Progenitor cell of endocrine pancreas (in vitro differentiated cells): ENCODE measurements at regions not wholly inside any gene's neighbourhood (a gene's known extent, or its start where the extent isn't known, plus 50 kb on each side); places are given as distances from the start of the nearest gene placed in this dataset.
"Not testable (repeated sequence)": the region's sequence is repeated elsewhere in the genome, so short reads cannot be mapped to it uniquely, and the experiment has no call there.

ENCODE experiments used
- DNase-seq: peaks from one replicate; pipeline ENCODE4 v3.0.0; 2021; ENCODE audit warnings: low spot score; ENCODE audit not compliant: unreplicated experiment
- H3K27ac Mint-ChIP-seq: 2 replicates; pipeline ENCODE4 v1.8.0; 2021; ENCODE audit warnings: mild to moderate bottlenecking, moderate library complexity, mixed read lengths
- H3K27me3 Mint-ChIP-seq: 2 replicates; pipeline ENCODE4 v1.8.0; 2021; ENCODE audit warnings: mixed read lengths
- H3K36me3 Mint-ChIP-seq: 2 replicates; pipeline ENCODE4 v1.8.0; 2022; ENCODE audit warnings: mixed read lengths; ENCODE audit not compliant: insufficient read depth
- H3K4me1 Mint-ChIP-seq: 2 replicates; pipeline ENCODE4 v1.8.0; 2021; ENCODE audit warnings: low read depth, mixed read lengths
- H3K4me3 Mint-ChIP-seq: 2 replicates; pipeline ENCODE4 v1.8.0; 2021; ENCODE audit warnings: low read depth, mild to moderate bottlenecking, moderate library complexity, mixed read lengths
- H3K9me3 Mint-ChIP-seq: 2 replicates; pipeline ENCODE4 v1.8.0; 2021; ENCODE audit warnings: low read depth, mixed read lengths
- TF ChIP-seq, protein P1 (sequence below): fragments of 200-600 bp; sonication (generic); IDR thresholded peaks from one replicate; pipeline ENCODE4 v1.5.0; 2021; ENCODE audit warnings: antibody characterized with exemption, mild to moderate bottlenecking; ENCODE audit not compliant: unreplicated experiment

DNA sequence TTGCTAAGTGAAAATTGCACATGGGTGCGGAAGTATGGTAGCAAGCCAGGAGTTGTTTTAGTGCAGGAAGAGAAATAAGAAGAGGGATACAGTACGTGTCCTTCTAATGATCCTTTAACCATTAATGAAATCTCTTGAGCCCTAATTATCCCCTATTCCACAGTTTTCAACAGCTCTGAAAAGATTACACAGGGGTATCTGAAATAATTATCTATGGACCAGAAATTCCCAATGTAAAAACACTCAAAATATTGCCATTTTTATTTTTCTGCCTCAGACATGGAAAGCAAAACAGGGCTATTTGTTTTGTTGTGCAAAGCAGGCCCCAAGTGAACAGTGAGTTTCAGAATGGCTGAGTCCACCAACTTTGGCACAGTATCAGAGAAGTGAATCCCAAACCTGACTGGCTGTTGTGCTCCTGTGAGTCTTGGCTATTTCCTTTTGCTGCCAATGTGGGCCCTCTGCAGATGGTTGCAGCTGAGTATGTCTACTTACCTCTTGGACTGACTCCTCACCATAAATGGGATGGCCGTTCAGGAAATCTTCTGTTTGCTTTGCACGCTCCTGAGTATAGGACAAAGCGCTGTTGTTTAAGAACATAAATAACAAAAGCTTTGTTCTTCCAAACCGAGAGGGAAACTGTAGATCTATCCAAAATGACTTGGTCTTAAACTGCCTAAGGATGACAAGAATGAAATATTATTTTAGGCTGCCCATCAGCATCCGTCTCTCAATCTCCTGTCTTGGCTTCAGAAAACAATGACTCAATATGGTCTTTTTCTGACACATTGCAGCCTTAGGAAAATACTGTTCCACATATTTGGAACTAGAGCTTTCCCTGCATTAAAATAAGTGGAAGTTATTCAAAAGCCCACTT is 204.1 kb downstream of the DEPDC1B start:
- Mint-ChIP-seq H3K36me3 (no peaks in the 10 kb centered on the region), H3K9me3 (no peaks in the 10 kb centered on the region), H3K27me3 (no peaks in the 10 kb centered on the region), H3K4me1 (peaks cover 3% of the 10 kb centered on the region), H3K27ac (no peak overlapping the region), H3K4me3 (no peak overlapping the region)
- no peak for DNase-seq
- TF ChIP-seq, protein P1, sequence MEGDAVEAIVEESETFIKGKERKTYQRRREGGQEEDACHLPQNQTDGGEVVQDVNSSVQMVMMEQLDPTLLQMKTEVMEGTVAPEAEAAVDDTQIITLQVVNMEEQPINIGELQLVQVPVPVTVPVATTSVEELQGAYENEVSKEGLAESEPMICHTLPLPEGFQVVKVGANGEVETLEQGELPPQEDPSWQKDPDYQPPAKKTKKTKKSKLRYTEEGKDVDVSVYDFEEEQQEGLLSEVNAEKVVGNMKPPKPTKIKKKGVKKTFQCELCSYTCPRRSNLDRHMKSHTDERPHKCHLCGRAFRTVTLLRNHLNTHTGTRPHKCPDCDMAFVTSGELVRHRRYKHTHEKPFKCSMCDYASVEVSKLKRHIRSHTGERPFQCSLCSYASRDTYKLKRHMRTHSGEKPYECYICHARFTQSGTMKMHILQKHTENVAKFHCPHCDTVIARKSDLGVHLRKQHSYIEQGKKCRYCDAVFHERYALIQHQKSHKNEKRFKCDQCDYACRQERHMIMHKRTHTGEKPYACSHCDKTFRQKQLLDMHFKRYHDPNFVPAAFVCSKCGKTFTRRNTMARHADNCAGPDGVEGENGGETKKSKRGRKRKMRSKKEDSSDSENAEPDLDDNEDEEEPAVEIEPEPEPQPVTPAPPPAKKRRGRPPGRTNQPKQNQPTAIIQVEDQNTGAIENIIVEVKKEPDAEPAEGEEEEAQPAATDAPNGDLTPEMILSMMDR = no peak

DNA sequence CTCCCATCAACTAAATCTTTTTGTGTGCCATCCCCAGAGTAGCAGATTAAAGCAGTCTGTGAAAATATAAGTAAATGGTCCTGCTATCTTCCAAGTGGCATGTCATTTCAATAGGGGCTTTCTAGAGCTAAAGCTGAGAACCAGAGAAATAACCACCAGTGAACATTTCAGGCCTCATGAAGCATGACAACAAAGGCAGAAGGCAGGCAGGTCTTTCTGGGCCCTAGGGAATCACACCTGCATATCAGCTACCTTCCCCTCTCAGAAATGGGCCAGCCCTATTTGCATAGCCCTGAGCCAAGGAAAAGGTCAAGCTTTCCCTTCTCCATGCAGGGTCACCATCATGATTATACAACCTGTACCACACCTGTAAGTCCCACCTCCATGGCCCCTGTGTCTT is 205.3 kb downstream of the DEPDC1B start:
- TF ChIP-seq, protein P1 = no peak
- DNase-seq = no peak
- no peak overlapping the region for H3K4me3 Mint-ChIP-seq
- no peaks in the 10 kb centered on the region for H3K9me3 Mint-ChIP-seq
- H3K27ac Mint-ChIP-seq = no peak overlapping the region
- no peaks in the 10 kb centered on the region for H3K36me3 Mint-ChIP-seq
- peaks cover 9% of the 10 kb centered on the region for H3K4me1 Mint-ChIP-seq
- no peaks in the 10 kb centered on the region for H3K27me3 Mint-ChIP-seq

DNA sequence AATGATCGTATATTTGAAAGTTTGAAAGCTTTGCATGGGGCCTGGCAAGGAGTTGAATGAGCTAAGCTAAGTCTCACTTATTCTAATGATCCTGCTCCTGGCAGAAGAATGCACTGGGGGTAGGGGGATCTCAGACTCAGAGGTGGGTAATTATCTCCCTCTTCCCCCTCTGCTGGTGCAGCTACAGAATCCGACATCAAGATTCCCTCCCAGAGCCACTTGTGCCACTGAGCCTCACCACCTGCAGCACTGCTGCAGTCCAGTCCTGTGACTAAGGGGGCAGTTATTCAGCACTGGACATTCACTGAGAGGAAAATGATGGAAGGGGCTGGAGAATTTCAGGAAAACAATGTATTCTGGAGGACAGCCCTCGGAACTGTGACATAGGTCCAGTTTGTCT is 205.8 kb downstream of the DEPDC1B start:
- Mint-ChIP-seq H3K27ac (no peak overlapping the region), H3K4me1 (peaks cover 13% of the 10 kb centered on the region)
- no peak for DNase-seq

DNA sequence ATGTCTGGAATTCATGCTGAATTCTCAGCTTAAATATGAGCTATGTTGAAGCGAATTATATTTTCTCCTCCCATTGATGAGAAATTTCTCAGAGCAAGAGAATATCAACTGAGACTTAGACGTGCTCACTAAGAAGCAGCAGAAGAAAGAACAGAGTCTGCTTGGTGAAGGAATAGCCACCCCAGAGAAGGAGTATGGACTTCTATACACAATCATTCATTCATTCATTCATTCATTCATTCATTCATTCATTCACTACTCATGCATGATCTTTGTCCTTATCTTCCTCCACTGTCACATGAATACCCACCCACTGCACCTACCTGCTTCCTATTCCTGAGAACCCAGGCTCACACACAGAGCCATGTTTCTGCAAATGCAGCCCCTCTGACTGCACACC is 206.6 kb downstream of the DEPDC1B start:
- DNase-seq = no peak
- peaks cover 21% of the 10 kb centered on the region for H3K4me1 Mint-ChIP-seq
- no peak overlapping the region for H3K4me3 Mint-ChIP-seq
- no peaks in the 10 kb centered on the region for H3K36me3 Mint-ChIP-seq
- no peak overlapping the region for H3K27ac Mint-ChIP-seq
- no peaks in the 10 kb centered on the region for H3K27me3 Mint-ChIP-seq
- no peaks in the 10 kb centered on the region for H3K9me3 Mint-ChIP-seq
- TF ChIP-seq, protein P1 = no peak

More for the DNA sequence above, 205.8 kb downstream of the DEPDC1B start:
- no peaks in the 10 kb centered on the region for H3K9me3 Mint-ChIP-seq
- H3K4me3 Mint-ChIP-seq = no peak overlapping the region
- TF ChIP-seq, protein P1 = no peak
- no peaks in the 10 kb centered on the region for H3K27me3 Mint-ChIP-seq
- no peaks in the 10 kb centered on the region for H3K36me3 Mint-ChIP-seq

DNA sequence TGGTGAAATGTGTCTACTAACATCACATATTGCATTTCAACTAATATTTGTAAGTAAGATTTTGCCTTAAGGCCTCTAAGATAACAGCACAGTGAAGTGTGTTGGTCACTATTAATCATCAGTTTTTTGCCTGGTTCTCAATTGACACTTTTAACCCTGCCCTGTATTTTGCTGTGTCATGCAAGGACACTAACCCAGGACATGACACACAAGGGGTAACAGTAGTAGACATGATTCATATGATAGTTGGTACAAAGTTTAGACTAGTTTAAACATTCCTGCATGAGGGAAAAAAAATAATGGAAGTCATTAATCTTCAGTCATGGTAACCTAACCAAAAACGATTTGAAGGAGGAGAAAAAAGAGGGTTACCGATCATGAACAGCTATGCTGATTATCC is 207.0 kb downstream of the DEPDC1B start:
- Mint-ChIP-seq H3K9me3 (no peaks in the 10 kb centered on the region), H3K27ac (no peak overlapping the region)

DNA sequence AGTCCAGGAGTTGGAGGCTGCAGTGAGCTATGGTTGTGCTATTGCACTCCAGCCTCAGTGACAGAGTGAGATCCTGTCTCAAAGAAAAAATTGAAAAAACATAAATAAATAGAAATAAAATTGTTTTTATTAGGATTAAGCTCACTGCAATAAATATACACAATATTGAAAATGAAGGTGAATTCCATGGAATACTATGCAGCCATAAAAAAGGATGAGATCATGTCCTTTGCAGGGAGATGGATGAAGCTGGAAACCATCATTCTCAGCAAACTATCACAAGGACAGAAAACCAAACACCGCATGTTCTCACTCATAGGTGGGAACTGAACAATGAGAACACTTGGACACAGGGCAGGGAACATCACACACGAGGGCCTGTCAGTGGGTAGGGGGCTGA is 207.6 kb downstream of the DEPDC1B start:
- not testable (repeated sequence) for H3K27ac Mint-ChIP-seq, DNase-seq, H3K27me3 Mint-ChIP-seq, H3K4me3 Mint-ChIP-seq, H3K9me3 Mint-ChIP-seq, H3K36me3 Mint-ChIP-seq
- H3K4me1 Mint-ChIP-seq = peaks cover 31% of the 10 kb centered on the region

More for the DNA sequence above, 207.0 kb downstream of the DEPDC1B start:
- Mint-ChIP-seq H3K4me3 (no peak overlapping the region), H3K36me3 (no peaks in the 10 kb centered on the region), H3K4me1 (peaks cover 25% of the 10 kb centered on the region), H3K27me3 (no peaks in the 10 kb centered on the region)
- TF ChIP-seq, protein P1 = no peak
- no peak for DNase-seq
